Adipocyte (in vitro differentiated cells): ENCODE measurements at regions not wholly inside any gene's neighbourhood (a gene's known extent, or its start where the extent isn't known, plus 50 kb on each side); places are given as distances from the start of the nearest gene placed in this dataset.
"Not testable (repeated sequence)": the region's sequence is repeated elsewhere in the genome, so short reads cannot be mapped to it uniquely, and the experiment has no call there.

Experiments
- DNase-seq: peaks from one replicate; pipeline ENCODE4 v3.0.0-alpha.2; 2015; ENCODE audit warnings: low read depth
- H3K27me3 ChIP-seq: replicated peaks from 2 replicates; pipeline ENCODE4 v1.7.0; 2013; ENCODE audit warnings: mild to moderate bottlenecking, low read length, moderate library complexity; ENCODE audit not compliant: control insufficient read depth, insufficient read depth
- H3K36me3 ChIP-seq: 2 replicates; pipeline ENCODE4 v1.7.0; 2013; ENCODE audit warnings: low read length, mild to moderate bottlenecking, moderate library complexity; ENCODE audit not compliant: control insufficient read depth, insufficient read depth, severe bottlenecking
- H3K4me1 ChIP-seq: 2 replicates; pipeline ENCODE4 v1.7.0; 2013; ENCODE audit warnings: mild to moderate bottlenecking, low read length, moderate library complexity; ENCODE audit not compliant: control insufficient read depth, insufficient read depth
- H3K4me3 ChIP-seq: 2 replicates; pipeline ENCODE4 v1.7.0; 2013; ENCODE audit warnings: mild to moderate bottlenecking, low read length, moderate library complexity
- H3K9ac ChIP-seq: 2 replicates; pipeline ENCODE4 v1.7.0; 2013; ENCODE audit warnings: mild to moderate bottlenecking, low read length, moderate library complexity
- H3K9me3 ChIP-seq: 2 replicates; pipeline ENCODE4 v1.7.0; 2013; ENCODE audit warnings: mild to moderate bottlenecking, low read length, moderate library complexity; ENCODE audit not compliant: control insufficient read depth

DNA sequence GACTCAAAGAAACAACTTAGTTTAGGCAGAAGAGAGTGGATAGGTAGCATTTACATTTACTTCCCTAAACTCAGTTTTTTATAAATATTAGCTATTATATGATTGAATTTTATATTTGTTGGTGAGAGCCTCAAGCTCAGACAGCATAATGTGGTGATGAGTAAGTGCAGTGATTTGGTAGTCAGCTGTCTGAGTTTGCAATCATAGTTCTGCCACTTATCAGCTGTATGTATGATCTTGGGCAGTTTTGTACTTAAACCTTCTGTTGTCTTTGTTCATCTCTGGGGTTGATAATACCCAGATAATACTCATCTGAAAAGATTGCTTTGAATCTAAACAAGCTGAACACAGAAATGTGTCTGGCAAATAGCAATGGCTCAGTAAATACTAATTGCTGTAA lies 108.8 kb downstream of the ANXA1 start:
- Histone ChIP-seq H3K27me3 (no peaks in the 10 kb centered on the region), H3K36me3 (no peaks in the 10 kb centered on the region)

DNA sequence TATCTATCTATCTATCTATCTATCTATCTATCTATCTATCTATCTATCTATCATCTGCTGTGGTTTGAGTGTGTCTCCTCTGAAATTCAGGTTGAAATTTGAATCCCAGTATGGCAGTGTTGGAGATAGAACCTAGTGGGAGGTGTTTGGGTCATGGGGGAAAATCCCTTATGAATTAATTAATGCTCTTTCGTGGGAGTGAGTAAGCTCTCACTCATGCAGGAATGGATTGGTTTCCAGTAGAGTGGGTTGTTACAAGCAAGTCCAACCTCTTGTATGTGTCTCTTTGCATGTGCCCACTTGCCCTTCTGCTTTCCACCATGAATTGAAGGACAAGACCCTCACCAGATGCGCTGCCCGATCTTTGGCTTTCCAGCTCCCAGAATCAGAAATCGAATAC lies 113.0 kb downstream of the ANXA1 start:
- no peaks in the 10 kb centered on the region for H3K36me3 ChIP-seq
- H3K27me3 ChIP-seq, result no peaks in the 10 kb centered on the region
- H3K9me3 ChIP-seq, result no peaks in the 10 kb centered on the region
- no peak overlapping the region for H3K4me3 ChIP-seq
- H3K4me1 ChIP-seq, result peaks cover 3% of the 10 kb centered on the region
- no peak overlapping the region for H3K9ac ChIP-seq
- DNase-seq, result no peak

More for the DNA sequence above, 108.8 kb downstream of the ANXA1 start:
- Histone ChIP-seq H3K4me3 (no peak overlapping the region), H3K9me3 (no peaks in the 10 kb centered on the region), H3K9ac (no peak overlapping the region), H3K4me1 (no peaks in the 10 kb centered on the region)
- DNase-seq, result no peak

DNA sequence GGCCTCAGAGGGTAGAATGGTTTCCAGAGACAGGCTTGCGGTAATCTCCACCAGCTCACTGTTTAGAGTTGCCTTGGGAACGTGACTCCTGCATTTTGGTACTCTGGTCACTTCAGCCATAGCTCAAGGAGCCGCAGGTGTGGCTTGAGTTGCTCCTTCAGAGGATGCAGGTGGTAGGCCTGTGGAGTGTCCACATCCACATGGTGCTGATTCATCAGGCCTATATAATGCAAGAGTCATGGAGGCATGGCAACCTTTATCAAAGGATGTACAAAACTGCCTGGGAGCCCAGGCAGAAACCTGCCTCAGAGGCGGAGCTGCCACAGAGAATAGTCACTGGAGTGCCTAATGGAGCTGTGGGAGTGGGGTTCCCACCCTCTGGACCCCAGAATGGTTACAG lies 114.2 kb downstream of the ANXA1 start:
- Histone ChIP-seq H3K4me1 (peaks cover 7% of the 10 kb centered on the region), H3K9ac (no peak overlapping the region), H3K9me3 (no peaks in the 10 kb centered on the region), H3K36me3 (no peaks in the 10 kb centered on the region), H3K4me3 (no peak overlapping the region), H3K27me3 (no peaks in the 10 kb centered on the region)
- no peak for DNase-seq

DNA sequence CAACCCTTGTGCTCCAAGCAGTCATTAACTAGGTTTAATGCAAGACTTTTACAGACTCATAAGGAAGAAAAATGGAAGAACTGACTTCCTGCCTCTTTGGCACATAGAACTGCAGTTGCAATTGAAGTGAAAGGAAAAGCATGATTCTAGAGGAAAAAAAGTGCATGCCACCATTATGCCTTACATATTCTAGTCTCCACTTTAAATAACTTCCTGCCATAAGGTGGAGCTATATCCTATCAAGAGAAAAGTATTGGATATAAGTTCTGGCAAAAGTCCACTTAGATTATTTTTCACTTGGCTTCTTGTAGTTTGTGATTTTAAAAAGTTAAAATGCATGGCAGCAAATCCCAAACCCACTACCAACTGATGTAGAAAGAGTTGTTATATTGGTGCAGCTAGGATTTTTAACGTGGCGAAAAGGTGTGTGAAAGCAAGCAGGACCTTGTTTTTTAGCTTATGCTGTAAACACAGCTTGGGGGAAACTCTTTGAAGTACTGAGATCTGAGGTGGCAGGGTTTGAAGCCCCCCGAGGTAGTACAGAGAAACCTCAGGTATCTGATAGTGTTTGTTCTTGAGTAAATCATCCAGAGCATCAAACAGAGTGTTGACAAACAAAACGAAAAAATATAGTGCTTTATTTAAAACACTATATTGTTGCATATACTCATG lies 117.9 kb downstream of the ANXA1 start:
- Histone ChIP-seq H3K4me1 (peaks cover 15% of the 10 kb centered on the region), H3K36me3 (no peaks in the 10 kb centered on the region)
- DNase-seq, result peak; percentile 64

DNA sequence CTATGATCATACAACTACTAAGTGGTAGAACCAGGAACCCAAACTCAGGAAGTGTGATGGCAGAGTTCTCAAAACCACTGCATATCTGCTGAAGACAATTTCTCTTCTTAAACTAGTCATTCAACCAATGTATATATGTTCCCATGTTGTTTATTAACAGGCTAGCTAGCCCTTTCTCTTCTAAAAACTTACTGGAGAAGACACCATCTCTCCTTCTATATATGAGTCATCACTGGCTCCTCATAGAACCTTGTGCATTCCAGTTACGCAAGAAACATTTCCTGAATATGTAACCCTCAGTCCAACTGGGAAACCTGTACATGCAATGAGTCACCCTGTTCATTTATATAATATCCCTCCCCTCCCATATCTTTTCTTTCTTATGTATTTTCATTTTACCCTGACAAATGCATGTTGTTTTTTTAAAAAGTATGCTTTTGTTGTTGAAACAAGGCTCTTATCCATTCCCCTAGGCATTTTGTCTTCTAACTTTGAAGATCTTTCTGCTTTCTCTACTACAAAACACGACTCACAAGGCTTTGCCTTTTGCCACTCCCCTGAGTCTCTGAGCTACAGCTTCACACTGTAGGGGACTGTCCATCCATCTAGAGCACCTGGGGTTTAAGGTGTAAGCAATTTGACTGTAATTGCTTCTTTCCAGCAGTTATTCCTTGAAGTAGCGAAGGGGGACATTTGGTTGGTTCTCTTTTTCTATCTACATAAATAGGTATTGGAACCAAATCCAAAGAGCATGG lies 119.5 kb downstream of the ANXA1 start:
- Histone ChIP-seq H3K9ac (no peak overlapping the region), H3K27me3 (no peaks in the 10 kb centered on the region), H3K36me3 (no peaks in the 10 kb centered on the region), H3K9me3 (no peaks in the 10 kb centered on the region), H3K4me1 (peaks cover 15% of the 10 kb centered on the region), H3K4me3 (peak overlapping the region; percentile 55)
- peak; percentile 84 for DNase-seq

More for the DNA sequence above, 117.9 kb downstream of the ANXA1 start:
- no peaks in the 10 kb centered on the region for H3K9me3 ChIP-seq
- H3K9ac ChIP-seq, result peak overlapping the region; percentile 32
- no peak overlapping the region for H3K4me3 ChIP-seq
- no peaks in the 10 kb centered on the region for H3K27me3 ChIP-seq

DNA sequence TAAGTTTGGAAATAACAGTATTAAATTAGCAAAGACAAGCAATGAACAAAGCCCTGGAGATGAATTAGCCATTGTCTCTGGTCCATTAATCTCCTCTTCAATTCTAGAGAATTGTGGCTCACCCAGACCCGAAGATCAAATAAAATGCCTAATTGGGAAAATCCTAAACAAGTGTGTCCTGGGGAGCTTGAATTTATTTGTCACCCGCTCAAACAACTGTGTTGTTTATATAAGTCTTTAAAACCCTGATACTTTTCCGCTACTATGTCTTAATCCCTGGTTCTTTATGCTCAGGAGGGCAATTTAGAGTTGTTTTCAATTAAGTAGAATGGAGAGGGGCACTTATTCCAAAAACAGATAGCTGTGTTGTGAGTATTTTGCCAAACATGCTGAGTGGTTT lies 128.4 kb downstream of the ANXA1 start:
- no peak overlapping the region for H3K4me3 ChIP-seq
- H3K4me1 ChIP-seq, result no peaks in the 10 kb centered on the region
- no peaks in the 10 kb centered on the region for H3K9me3 ChIP-seq
- H3K9ac ChIP-seq, result no peak overlapping the region
- no peaks in the 10 kb centered on the region for H3K36me3 ChIP-seq
- no peak for DNase-seq
- H3K27me3 ChIP-seq, result no peaks in the 10 kb centered on the region

DNA sequence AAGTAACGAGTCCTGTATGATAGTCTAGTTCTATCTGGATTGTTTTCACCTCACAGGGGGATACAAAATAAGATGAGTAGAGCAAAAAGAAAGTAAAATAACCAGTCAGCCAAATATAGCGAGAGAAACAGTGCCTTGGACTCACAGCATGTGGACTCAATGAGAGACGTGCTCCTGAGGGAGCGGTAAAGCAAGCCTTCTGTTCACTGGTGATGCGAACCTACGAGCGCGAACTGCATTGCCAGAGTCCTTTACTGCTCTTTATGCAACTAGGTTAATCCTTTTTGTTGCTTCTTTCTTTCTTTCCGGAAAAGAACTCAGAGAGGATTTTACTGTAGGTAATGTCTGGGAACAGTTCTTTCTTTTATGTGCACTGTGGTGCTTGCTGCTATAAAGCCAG lies 132.7 kb downstream of the ANXA1 start:
- Histone ChIP-seq H3K4me3 (no peak overlapping the region), H3K27me3 (no peaks in the 10 kb centered on the region), H3K4me1 (no peaks in the 10 kb centered on the region), H3K36me3 (no peaks in the 10 kb centered on the region), H3K9ac (no peak overlapping the region), H3K9me3 (no peaks in the 10 kb centered on the region)
- DNase-seq, result no peak

DNA sequence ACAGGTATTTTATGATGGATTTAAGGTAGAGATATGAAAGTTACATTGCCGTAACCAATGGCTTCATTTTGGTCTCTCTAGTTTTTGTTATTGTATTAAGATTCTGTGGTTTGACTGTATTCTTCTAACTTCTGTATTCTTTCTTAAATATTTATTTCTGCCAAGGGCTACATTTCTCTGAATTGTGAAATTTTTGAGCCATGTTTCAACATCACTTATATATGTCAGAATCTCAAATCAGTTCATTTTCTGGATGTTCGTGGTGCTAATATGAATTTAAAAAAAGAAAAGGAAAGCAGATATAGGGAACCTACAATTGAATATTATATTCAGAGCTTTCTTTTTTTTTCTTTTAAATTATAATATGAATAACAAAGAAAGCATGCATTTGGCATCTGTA lies 142.7 kb downstream of the ANXA1 start:
- DNase-seq, result peak; percentile 27
- no peak overlapping the region for H3K9ac ChIP-seq
- H3K4me3 ChIP-seq, result no peak overlapping the region
- no peaks in the 10 kb centered on the region for H3K27me3 ChIP-seq
- H3K9me3 ChIP-seq, result no peaks in the 10 kb centered on the region
- H3K36me3 ChIP-seq, result no peaks in the 10 kb centered on the region
- peaks cover 5% of the 10 kb centered on the region for H3K4me1 ChIP-seq

DNA sequence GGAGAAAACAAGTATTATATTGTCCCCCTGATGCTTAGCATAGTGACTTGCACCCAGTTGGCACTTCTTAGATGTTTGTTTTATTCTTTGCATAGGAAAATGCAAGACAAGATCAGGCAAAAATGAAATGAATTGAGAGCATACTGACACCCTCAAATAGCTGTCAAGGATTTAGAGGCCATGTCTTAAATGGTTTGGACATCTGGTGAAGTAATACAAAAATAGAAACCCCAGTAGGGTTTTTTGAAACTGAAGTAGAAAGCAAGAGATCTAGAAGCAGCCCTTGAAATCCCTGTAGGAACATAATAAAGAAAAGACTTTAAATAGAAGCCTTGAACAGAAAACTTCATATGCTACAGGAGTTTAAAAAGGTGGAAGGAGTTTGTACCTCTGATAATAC lies 174.3 kb downstream of the ANXA1 start:
- Histone ChIP-seq H3K4me1 (peaks cover 5% of the 10 kb centered on the region), H3K9ac (no peak overlapping the region), H3K36me3 (no peaks in the 10 kb centered on the region), H3K4me3 (no peak overlapping the region), H3K27me3 (no peaks in the 10 kb centered on the region), H3K9me3 (peaks cover 3% of the 10 kb centered on the region)
- no peak for DNase-seq

DNA sequence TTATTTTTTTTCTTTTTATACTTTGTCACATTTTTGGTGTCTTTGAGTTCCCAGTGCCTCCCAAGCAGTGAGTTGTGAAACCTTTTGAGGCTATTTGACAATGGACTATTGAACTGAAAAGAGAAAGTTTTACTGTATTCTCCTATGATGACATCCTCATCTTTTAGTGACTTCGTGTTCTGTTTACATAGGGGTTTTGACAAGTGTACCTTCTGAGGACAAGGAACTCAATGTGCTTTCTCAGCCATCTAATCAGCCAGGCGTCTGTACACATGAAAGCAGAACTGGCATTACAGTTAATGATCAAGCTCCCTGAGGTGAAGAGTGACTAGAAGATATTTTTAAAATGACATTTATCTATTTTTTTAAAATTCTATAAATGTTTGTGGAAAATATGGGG lies 175.5 kb downstream of the ANXA1 start:
- Histone ChIP-seq H3K9ac (no peak overlapping the region), H3K36me3 (no peaks in the 10 kb centered on the region), H3K27me3 (no peaks in the 10 kb centered on the region), H3K9me3 (peaks cover 3% of the 10 kb centered on the region), H3K4me3 (no peak overlapping the region), H3K4me1 (peaks cover 5% of the 10 kb centered on the region)
- no peak for DNase-seq

DNA sequence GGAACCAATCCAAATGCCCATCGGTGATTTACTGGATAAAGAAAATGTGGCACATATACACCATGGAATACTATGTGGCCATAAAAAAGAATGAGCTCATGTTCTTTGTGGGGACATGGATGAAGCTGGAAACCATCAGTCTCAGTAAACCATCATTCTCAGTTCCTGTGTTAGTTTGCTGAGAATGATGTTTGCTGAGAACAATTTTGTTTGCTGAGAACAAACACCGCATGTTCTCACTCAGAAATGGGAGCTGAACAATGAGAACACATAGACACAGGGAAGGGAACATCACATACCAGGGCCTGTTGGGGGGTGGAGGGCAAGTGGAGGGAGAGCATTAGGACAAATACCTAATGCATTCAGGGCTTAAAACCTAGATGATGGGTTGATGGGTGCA lies 185.5 kb downstream of the ANXA1 start:
- not testable (repeated sequence) for H3K9ac ChIP-seq, H3K36me3 ChIP-seq, H3K27me3 ChIP-seq, H3K4me3 ChIP-seq, DNase-seq, H3K4me1 ChIP-seq, H3K9me3 ChIP-seq
